GM18861 (cell line): ENCODE measurements at regions not wholly inside any gene's neighbourhood (a gene's known extent, or its start where the extent isn't known, plus 50 kb on each side); places are given as distances from the start of the nearest gene placed in this dataset.

Experiments used
- ATAC-seq: cut with Tn5 transposase; IDR thresholded peaks from one replicate; pipeline ENCODE4 v1.9.1; 2021; ENCODE audit not compliant: unreplicated experiment

DNA sequence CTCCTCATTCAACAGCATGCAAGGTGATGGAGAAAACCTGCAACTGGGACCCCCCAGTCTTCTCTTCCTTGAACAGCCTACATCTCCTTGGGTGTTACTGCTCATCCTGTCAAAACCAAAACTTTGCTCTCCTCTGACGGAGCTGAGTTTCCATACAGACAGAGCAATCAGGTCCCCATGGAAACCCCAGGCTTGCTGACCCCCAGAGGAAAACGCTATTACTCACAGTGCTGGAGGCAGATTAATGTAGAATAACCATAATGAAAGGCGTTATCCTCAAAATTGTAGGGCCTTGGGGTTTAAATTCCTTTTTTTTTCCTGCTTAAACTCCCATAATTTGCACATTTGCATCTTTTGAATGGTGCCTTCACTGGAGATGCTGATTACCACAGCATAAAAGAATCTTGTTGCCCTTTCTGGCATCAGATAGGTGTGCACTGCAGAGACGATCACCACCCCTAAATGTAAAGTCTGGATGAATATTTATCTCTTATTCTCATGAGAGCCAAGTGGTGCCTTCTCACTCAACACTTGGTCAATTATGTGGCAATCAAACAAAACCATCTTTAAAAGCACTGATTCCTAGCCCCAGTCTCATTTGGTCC lies 126.3 kb downstream of the MSX2 start:
- ATAC-seq = no peak

DNA sequence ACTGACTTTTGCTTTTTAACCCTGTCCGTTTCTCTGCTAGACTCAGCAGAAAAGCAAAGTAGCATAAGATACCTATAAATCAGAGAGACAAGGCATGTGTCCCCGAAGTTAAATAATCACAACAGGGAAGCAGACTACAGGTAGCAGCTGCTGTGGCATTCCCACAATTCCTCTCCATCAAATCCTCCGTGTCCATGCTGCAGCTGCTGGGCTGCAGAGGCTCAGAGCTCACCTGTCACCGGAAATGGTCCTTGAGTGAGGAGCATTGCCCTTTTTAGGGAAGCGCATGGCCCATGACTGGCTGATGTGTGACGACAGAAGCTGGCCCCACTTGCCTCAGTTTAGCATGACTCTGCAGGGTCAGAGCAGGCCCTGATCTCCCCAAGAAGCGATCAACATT lies 125.0 kb downstream of the MSX2 start:
- ATAC-seq = no peak

DNA sequence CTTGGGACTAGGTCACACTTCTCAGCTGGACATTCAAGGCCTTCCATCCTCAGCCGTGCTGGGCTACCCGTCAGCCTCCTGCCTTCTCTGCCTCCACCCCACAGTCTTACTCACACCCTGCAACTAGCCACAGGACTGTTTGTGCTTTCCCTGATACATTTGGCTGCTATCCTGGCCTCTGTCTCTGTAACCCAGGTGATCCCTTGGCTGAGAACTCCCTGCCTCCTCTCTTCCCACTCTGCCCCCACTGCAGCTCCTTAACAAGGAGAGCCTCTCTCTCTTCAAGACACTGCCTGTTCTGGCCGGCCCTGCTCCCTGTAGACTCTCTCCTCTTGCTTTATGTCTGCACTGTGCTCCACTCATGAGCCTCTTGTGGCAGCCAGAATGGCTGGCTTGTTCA lies 120.6 kb downstream of the MSX2 start:
- no peak for ATAC-seq

DNA sequence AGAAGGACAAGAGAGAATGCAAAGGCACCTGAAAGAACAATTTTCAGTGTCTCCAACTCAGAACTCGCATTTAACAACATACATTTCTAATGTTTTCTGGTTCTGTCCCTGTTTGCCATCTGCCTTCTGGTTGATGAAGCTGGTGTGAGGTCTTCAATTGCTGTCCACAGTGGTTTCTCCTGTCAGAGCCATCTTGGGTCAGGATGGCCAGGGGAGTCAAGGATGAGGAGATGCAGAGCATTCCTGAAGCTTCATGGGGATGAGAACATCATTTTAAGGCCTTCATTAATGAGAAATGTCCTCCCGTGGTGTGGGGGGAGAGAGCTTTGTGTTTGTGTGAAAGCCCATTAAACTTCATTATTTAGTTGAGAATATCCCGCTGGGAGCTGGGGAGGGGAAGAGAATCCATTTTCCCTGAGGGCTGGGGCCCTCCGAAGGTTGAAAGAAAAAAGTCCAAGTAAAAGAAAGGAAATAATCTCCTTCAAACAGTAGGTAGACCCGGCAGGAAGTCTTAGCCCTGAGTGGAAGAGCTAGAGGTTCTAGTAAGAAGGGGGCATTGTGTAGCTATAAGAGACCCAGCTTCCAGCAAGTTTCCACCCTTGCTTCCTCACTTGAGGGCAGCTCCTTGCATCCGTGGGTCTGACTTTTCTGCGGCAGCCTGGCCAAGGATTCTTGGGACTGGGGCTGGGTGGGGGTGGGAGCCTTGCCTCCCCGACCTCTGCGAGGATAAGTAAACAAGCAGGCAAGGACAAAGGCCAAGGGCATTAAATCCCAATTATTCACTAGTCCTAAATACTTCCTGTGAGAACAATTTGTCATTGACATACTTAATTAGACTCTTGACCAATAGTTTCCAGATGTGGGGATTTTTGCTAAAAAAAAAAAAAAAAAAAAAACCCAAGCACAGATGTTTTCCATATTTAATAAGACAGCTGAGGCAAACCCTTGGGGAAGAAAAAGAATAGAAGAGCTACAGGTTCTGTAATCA lies 119.2 kb downstream of the MSX2 start:
- no peak for ATAC-seq

DNA sequence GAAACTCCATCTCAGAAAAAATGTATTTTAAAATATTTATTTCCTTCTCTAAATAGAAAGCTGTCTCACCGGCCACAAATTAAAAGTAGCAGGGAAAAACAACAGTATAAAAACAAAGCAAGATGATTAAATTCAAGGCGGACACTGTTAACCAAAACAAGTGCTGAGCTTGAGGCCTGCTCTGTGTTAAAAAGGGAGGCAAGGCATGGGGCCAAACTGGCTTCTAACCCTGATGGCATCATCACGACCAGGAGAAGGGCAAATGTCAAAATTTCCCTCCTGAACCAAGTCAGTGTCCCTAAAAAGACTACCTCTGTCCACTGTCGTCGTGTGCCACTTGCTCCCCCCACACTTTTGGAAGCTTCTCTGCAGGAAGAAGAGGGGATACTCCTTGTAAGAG lies 116.1 kb downstream of the MSX2 start:
- ATAC-seq = no peak

DNA sequence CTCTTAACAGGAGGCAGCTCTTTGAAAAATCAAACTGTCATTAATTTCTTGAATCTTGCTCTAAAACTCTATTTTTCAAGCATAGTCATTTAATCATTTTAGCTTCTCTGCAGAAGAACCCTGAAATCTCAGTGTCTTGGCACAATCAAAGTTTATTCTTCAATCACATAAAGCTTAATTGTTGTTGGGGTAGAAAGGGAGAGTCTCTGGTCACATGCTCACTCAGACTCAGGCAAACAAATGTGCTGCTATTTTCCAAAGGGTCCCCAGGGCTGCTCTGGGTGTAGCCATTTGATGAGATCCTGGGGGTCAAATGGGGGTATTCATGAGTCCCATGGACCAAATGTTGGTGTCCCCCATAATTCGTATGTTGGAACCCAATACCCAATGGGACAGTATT lies 114.8 kb downstream of the MSX2 start:
- ATAC-seq = no peak

DNA sequence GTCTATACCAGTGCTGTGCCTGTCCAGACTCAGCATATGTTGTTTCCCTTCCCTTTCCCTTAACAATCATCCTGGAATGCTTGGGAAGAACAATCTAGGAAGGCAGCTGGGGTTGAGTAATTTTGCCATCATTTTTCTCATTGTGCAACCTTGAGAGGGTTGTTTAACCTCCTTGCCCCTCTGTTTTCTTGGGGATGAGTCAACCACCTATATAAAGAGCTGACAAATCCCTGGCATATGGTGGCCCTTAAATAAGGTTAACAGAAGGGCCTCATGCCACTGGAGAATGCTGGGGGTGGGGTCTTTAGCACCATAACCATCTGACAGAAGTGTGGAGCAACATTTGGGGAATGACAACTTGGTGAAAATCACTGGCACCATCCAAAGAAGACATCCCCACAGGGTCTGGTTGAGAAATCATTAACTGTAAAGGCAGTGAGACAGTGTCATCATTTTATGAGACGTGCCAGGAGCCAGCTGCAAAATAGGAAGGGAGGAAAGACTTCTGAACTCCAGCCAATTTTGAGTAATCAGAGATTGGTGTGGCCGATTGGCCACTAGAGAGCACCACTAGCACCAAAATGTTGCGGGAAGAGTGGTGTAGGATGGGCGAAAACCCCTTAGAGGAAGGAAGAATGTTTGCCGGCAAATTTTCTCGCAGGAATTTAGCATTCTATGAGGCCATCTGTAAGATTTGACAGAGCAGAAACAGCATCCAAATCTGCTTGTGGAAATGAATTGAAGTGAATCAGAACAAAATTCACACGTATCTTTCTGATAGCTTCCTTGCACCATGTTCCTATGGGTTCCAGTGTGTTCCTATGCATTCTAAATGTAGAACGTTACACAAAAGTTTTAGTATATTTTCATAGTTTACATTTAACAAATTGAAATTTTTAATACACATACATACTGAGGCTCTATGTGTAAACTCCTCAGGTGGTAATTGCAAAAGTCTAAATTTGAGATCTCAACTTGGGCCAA lies 113.8 kb downstream of the MSX2 start:
- ATAC-seq = no peak

DNA sequence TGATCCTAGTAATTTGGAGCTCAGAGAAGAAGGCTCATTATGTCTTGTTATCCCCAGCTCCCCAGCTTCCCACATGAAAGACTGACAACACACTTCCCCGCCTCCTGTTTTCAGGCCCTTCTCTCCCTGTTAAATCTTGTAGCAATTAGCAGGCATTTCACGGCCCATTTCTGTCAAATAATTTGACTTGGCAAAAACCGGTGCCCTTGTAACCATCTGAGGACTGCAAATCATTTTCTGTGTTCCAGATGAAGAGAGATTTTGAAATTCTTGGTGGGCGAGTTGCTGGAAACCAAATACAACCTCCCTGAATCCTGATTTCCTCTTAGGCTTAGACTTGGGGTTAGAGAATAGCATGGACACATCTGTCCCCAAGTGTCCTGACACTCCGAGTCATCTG lies 109.7 kb downstream of the MSX2 start:
- no peak for ATAC-seq

DNA sequence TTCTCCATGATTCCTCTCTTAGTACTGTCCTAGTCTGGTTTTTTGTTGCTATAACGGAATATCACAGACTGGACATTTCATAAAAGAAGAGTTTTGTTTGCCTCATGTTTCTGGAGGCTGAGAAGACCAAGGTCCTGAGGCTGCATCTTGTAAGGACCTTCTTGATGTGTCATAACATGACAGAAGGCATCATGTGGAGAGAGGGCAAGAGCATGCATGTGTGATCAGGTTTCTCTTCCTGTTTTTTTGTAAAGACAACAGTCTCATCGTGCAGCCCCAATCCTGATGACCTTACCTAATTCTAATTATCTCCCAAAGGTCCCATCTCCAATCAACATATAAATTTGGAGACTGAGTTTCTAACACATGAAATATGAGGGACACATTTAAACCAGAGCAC lies 108.4 kb downstream of the MSX2 start:
- no peak for ATAC-seq

DNA sequence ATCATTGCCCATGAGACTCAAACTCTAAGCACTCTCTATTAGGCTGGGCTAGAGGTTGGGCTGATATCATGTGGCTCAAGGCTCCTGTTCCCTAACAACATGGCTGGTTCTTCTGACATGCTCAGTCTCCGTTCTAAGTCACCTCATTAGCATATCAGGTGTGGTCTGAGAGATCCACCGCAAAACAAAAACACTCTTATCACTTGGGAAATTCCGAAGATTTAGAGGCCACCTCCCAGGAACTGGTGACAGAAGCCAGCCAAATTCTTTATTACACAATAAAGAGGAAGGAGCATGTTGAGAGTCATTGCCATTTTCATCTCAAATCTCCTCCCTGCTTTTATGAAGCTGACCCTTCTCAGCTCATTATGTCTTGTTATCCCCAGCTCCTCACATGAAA lies 107.6 kb downstream of the MSX2 start:
- ATAC-seq = no peak

DNA sequence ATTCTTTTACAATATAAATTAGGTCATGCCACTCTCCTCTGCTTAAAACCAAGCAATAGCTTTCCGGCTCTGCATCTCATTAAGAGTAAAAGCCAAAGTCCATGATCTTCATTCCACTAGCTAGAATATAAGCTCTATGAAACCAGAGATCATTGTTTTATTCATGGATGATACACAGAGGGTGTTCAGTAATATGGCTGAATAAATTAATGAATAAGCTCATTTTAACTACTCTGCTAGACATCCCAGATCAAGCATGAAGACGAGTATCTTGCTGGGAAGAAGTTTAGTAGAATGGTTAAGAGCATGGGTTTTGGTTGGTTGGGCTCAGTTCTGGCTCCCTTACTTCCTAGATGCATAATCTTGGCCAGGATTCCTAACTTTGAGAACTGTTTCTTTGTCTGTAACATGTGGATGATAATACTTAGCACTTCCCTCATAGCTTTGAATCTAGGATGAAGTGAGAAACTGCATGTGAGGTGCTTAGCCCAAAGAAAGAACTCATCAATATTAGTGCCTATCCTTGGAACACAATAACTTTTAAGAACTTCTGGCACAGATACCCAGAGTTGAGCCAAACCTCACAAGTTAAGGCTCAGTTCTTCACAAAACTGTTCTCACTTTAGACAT lies 106.8 kb downstream of the MSX2 start:
- ATAC-seq = no peak

DNA sequence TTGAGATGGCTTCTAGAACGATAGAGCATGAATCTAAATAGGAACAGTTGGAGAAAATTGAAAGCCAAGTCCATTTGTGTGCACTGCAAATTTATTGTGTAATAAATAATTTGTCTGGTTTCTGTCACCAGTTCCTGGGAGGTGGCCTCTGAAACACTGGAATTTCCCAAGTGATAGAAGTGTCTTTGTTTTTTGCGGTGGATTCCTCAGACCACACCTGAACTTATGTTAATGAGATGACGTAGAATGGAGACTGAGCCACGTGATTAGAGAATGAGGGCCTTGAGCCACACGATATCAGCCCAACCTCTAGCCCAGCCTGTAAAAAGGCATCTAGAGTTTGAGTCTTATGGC lies 105.1 kb downstream of the MSX2 start:
- ATAC-seq = no peak

DNA sequence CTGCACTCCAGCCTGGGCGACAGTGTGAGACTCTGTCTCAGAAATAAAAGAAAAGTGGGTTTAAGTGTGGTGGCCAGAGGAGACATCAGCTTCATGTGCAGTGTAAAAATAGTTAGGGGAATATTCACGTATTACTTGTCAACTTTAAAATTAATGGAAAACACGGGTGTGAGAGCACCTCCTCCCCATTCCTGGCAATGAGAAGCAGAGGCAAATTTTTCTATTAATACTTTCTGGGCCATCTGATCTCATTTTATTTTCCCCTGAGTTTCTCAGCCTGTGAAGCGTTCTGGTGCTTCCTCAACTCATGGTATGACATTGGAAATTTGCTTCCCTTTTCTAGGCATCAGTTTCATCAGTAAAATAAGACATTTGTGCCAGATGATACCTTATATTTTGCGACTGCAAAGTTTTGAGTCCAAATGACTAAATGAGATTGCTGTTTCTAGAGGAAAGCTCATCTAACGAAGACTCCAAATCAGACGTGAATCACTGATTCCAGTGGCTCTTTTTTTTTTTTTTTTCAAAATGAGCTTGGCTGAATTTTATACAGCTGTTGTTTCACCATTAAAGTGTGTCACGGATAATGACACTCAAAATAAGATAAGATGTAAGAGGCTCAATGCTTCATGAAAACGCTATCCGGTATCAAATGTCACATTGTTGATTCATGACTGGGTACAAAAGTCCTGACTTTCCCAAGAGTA lies 104.6 kb downstream of the MSX2 start:
- ATAC-seq = no peak

DNA sequence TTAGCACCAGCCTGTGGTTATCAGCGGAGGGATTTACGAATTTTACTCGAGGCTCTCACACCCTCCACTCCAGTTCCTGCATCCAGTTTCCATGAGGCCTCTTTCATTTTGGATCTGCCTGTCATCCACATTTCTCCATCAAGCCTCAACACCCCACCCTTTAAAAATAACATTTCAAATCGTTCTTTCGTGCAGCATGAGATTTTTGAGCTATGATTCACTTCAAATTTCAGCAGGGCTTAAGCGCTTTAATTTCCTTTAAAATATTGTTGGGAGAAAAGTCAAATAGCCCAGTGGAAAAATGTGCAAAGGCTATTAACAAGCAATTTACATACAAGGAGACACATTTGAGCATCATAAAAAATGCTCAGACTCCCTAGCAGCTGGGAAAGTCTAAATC lies 103.2 kb downstream of the MSX2 start:
- ATAC-seq = no peak

DNA sequence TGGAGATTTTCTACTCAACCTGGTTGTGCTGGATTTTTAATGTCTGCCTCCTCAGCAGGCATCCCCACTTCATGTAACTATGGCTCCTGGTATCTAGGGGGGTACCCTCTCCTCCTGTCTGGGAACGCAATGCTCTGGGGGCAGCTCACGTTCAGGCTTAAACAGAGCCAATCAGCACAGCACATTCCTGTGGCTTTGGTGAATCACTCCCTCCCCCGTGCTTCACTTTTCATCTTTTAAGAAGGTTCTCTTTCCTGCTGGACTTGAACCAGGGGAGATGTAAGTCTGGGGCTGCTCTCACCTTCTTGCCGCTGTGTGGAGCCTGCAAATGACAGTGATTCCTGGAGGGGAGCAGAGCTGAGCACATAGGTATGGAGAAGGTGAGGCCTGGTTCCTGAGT lies 101.2 kb downstream of the MSX2 start:
- ATAC-seq = no peak

DNA sequence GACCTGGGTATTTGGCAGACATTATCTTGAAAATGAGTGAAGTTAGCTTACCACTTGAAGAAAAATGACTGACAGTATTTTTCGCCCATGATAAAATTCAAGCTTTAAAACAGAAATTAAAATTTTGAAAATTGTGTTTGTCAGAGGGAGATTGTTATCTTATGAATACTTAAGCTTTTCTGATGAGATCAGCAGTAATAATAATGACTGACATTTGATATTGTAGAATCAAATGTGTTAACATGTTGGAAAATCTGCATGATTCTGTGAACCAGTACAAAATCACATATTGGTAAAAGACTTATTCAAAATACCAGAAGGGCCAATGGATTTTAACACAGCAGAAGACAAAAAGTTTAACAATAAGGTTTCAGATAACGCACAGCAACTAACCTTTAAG lies 94.0 kb downstream of the MSX2 start:
- ATAC-seq = no peak

DNA sequence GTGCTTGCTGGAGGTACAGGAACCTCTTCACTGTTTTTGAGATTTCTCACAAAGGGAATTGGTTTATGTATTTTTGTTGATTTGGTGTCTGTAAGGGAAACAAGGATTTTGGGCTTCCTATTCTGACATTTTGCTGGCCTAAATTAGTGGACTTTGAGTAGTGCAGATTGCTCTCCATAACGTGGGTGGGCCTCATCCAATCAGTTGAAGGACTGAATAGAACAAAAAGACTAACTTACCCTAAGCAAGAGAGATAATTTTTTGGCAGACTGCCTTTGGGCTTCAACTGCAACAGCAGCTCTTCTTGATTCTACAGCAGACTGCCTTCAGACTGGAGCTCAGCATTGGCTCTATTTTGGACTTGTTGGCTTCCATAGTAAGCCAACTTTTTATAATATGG lies 93.2 kb downstream of the MSX2 start:
- no peak for ATAC-seq

DNA sequence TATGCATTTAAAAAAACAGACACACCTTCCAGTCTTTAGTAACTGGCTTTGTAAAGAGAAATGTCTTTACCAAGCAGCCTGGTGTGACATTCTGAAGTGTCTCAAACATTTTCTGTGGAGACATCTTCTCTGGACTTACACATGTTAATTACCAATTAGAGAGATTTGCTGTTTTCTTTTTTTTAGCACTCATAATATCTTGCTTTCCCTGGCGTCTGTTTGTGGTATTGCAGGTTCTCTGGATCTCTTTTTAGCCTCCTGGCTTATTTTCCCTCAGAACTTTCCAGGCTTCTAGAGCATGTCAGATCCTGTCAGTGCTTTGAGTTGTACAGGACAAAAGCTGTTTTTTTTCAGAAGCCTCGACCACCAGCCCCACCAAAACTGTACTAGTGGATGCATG lies 92.5 kb downstream of the MSX2 start:
- no peak for ATAC-seq

DNA sequence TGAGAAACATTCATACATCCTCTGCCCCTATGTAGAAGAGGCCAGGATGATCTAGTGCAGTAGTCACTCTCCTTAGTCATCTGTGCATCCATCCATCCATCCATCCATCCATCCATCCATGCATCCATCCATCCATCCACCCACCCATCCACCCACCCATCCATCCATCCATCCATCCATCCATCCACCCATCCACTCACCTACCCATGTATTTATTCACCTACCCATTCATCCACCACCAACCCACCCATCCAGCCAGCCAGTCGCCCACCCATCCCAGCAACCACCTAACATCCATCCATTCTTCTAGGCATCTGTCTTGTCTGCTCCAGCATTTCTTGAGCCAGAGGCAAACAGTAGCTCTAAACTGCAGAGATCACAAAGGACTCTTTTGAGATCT lies 87.1 kb downstream of the MSX2 start:
- ATAC-seq = no peak

DNA sequence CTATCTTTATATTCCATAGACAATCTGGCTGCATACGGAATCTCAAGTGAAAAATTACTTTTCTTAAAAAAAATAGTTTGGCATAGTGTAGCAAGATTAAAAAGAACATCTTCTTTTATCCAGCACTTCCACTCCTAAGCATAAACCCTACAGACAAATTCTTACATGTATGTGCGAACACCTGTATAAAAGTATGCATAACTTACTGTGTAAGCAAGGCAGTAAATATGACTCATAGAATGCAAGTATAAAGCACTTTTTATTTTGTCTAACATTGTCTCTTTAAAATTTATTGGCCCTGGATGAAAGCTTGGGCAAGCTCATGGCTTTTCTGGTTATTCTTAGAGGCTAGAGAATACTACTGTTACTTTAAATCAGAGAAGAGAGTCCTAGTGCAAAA lies 86.4 kb downstream of the MSX2 start:
- ATAC-seq = no peak
